RWPE1 (cell line): ENCODE measurements at regions not wholly inside any gene's neighbourhood (a gene's known extent, or its start where the extent isn't known, plus 50 kb on each side); places are given as distances from the start of the nearest gene placed in this dataset.

Experiments
- CTCF ChIA-PET: fragments of 350-600 bp; sonication (Branson Sonifier 250); formaldehyde crosslinking; extraction: SDS; loops from one replicate; lab custom pipeline; 2021; lab: Yijun Ruan, JAX
- POLR2A ChIA-PET: fragments of 400-600 bp; formaldehyde crosslinking; extraction: SDS; loops from one replicate; lab custom pipeline; 2020; ENCODE audit warnings: antibody characterized with exemption; ENCODE audit not compliant: low non-redundant PET; lab: Yijun Ruan, JAX
- DNase-seq: peaks from one replicate; pipeline ENCODE4 v3.0.0; 2012; ENCODE audit warnings: low spot score
- H3K27ac ChIP-seq: fragments of 450-650 bp; 2 replicates; pipeline ENCODE4 v1.5.1; 2017
- TF ChIP-seq, protein P1 (sequence below): fragments of 450-650 bp; conservative IDR thresholded peaks from 2 replicates; pipeline ENCODE4 v1.5.1; 2017; ENCODE audit warnings: low read depth, mild to moderate bottlenecking

DNA sequence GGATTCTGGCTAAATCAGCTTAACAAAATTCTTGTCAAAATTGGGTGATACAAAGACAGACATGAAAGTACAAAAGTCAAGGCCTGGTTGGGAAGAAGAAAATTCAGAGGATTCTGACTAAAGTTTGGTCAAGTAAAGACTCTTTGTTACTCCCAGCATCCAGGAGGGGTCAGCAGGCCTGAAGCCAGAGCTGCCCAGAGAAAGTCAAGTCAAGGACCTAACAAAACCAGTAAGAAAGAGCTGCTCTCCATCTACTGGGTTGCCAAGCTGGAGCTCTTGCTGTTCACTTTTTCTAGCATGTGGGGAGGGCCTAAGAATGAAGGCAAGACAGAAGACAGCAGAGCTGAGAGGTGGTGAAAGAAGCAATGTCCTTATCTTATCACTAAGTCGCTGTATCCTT lies 143.3 kb downstream of the C1D start:
- H3K27ac ChIP-seq: no peak overlapping the region
- ChIA-PET POLR2A (no interaction called here), CTCF (interaction anchor here (0.7 kb wide), 1 partner anchor 317 kb away, joined by 3 read pairs; no protein-coding TSS in a partner anchor)
- TF ChIP-seq, protein P1, sequence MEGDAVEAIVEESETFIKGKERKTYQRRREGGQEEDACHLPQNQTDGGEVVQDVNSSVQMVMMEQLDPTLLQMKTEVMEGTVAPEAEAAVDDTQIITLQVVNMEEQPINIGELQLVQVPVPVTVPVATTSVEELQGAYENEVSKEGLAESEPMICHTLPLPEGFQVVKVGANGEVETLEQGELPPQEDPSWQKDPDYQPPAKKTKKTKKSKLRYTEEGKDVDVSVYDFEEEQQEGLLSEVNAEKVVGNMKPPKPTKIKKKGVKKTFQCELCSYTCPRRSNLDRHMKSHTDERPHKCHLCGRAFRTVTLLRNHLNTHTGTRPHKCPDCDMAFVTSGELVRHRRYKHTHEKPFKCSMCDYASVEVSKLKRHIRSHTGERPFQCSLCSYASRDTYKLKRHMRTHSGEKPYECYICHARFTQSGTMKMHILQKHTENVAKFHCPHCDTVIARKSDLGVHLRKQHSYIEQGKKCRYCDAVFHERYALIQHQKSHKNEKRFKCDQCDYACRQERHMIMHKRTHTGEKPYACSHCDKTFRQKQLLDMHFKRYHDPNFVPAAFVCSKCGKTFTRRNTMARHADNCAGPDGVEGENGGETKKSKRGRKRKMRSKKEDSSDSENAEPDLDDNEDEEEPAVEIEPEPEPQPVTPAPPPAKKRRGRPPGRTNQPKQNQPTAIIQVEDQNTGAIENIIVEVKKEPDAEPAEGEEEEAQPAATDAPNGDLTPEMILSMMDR: no peak
- DNase-seq: no peak

DNA sequence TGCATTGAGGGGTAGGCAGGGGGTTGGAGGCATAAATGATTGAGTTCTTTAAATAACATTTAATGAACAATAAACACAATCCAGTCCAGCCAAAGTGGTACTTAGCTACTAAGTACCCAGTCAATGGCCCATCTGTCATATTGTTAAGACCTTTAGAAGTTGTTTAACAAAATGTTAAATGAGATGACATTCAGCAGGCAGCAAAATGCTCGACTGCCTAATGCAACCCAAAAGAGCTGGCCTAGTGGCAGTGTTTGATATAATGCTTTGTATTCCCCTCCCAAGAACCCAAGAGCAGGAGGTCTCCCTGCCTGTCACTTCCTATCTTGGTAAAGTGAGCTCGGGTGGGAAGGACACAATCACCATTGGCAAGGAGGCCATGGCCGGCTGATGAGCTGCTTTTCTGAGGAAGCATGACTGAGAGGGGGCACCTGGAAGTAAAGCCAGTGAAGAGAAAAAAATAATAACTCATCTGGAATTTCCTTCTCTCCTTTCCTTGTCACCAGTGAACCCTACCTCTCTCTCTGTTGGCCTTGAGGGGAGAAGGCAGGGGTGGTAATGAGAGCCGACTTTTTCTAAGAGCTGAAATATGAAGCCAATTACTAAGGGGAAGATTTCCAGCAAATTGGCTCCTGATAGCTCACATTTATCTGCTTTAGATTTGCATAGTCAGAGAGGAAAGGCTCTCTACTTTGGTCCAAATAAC lies 140.6 kb downstream of the C1D start:
- ChIA-PET CTCF (no interaction called here), POLR2A (no interaction called here)
- no peak for DNase-seq
- no peak overlapping the region for H3K27ac ChIP-seq
- TF ChIP-seq, protein P1: no peak

DNA sequence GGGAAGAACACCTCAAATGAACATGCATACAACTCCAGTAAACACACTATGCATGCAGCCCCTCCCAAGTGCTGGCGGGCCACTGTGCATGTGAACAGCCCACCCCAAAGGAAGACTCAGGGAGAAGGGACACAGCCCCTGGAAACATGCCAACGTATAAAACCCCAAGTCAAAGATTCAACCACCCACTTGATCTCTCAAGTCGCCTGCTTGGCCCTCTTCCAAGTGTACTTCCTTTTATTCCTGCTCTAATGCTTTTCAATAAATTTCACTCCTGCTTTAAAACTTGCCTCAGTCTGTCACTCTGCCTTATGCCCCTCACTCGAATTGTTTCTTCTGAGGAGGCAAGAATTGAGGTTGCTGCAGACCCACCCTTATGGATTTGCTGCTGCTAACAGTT lies 139.1 kb downstream of the C1D start:
- POLR2A ChIA-PET: no interaction called here
- TF ChIP-seq, protein P1: no peak
- CTCF ChIA-PET: no interaction called here
- H3K27ac ChIP-seq: no peak overlapping the region
- DNase-seq: no peak

DNA sequence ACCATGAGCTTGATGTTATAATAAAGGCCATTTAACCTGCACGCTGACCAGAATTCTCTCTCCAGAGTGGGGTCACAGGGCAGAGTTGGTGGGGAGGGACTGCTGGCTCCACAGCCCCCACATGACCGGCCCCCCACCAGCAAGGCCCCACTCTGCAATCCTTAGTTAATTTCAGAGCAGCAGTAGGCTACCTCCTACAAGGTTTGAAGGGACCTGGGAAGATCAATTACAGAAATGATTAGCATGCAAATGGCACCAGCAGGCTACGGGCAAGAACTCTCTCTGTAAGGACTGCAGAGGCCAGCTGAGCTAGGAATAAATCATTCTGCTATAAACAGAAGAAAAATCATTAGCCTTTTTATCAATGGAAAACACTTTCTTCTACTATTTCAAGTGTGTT lies 135.3 kb downstream of the C1D start:
- H3K27ac ChIP-seq: no peak overlapping the region
- DNase-seq: no peak
- TF ChIP-seq, protein P1: no peak
- ChIA-PET CTCF (no interaction called here), POLR2A (no interaction called here)

DNA sequence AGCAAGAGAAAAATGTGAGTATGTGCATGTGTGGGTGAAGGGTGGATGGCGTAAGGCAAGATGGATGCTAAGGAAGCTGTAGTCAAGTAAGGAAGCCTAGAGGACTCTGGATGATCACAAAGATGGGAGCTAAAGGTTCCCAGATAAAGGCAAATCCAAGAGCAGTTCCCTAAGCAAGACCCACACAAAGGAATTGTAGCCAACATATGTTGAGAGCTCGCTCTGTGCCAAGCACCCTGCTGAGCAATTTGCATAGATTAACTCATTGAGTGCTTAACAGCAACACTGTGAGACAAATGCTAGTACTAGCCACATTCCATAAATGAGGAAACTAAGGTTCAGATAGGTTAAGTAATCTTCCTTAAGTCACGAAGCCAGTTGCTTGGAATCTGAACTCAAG lies 132.6 kb downstream of the C1D start:
- CTCF ChIA-PET: interaction anchor here (0.6 to 1.0 kb wide), 2 partner anchors 26 to 1425 kb away, joined by 3 read pairs; no protein-coding TSS in a partner anchor
- H3K27ac ChIP-seq: no peak overlapping the region
- TF ChIP-seq, protein P1: no peak
- POLR2A ChIA-PET: no interaction called here
- no peak for DNase-seq

DNA sequence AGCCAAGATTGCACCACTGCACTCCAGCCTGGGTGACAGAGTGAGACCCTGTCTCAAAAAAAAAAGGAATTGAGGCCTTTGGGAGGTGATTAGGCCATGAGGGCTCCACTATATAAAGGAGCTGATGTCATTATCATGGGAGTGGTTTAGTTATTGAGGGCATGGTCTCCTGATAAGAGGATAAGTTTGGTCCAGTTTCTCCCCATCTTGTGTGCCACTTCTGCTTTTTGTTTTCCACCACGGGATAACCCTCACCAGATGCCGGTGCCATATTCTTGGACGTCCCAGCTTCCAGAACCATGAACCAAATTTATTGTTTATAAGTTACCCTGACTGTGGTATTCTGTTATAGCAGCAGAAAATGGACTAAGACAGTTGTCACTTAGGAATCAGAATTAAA lies 125.8 kb downstream of the C1D start:
- no peak overlapping the region for H3K27ac ChIP-seq
- DNase-seq: no peak
- ChIA-PET POLR2A (no interaction called here), CTCF (interaction anchor here (0.7 kb wide), 1 partner anchor 1708 kb away, joined by 3 read pairs; no protein-coding TSS in a partner anchor)
- TF ChIP-seq, protein P1: no peak
